Fibroblast of skin of right quadriceps (primary cell): ENCODE measurements at regions not wholly inside any gene's neighbourhood (a gene's known extent, or its start where the extent isn't known, plus 50 kb on each side); places are given as distances from the start of the nearest gene placed in this dataset.
"Not testable (repeated sequence)": the region's sequence is repeated elsewhere in the genome, so short reads cannot be mapped to it uniquely, and the experiment has no call there.

Experiments
- DNase-seq: peaks from one replicate; pipeline ENCODE4 v3.0.0-alpha.2; 2013

DNA sequence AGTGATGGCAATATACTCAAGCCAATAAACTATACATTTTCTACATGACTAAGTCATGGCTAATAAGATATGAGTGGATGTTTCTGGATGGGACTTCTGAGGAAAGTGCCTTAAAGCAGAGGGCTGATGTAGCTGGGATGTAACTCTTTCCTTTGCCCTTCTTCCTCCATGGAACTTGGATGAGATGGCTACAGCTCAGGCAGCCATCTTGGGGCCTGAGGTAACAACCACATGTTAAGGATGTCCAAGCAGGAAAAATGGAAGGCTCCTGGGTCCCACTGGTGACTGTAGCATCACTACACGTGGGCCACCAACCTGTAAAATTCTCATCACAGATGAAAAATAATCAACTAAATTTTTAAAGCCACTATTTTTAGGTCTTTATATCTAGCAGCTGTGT is 54.4 kb upstream of the GRIP1 start:
- no peak for DNase-seq

- DNase-seq, result no peak
Measured at GRCh38 chr12:66733839-66734238, 55.0 kb upstream of the GRIP1 start.

DNA sequence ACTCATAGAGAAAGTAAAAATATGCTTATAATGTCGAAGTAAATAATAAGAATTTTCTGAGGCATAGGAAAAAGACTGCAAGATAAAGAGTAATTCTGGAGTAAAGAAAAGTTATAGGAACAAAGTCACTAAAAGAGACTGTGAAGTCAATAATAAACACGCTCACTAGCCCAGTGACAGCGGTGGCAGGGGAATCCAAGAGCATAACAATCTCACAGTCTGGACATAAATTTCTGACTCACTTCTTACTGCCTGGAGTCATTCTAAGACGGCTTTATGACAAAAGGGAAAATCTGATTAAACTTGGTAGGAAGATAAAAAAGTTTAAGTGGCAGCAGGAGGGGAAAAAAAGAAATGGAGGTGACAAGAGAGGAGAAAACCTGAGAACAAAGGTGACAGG is 56.4 kb upstream of the GRIP1 start:
- DNase-seq, result no peak

GRCh38 chr12:66736931-66737330 is 58.1 kb upstream of the GRIP1 start:
- no peak for DNase-seq

DNA sequence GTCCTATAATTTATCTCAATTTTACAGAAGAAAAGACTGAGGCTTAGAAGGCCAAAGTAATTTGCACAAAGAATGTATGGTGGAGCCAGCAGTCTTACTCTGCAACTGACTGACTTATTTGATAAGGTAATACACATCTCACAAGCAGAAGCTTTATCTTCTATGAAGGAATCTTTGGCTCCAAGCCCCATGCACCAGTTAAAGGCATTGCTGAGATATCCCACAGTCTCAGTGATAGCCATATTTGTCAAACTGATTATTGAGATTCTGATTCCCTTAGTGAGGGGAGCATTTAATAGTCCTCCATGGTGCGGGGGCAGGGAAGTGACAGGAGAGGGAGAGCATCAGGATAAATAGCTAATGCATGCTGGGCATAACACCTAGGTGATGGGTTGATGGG is 60.4 kb upstream of the GRIP1 start:
- no peak for DNase-seq

DNA sequence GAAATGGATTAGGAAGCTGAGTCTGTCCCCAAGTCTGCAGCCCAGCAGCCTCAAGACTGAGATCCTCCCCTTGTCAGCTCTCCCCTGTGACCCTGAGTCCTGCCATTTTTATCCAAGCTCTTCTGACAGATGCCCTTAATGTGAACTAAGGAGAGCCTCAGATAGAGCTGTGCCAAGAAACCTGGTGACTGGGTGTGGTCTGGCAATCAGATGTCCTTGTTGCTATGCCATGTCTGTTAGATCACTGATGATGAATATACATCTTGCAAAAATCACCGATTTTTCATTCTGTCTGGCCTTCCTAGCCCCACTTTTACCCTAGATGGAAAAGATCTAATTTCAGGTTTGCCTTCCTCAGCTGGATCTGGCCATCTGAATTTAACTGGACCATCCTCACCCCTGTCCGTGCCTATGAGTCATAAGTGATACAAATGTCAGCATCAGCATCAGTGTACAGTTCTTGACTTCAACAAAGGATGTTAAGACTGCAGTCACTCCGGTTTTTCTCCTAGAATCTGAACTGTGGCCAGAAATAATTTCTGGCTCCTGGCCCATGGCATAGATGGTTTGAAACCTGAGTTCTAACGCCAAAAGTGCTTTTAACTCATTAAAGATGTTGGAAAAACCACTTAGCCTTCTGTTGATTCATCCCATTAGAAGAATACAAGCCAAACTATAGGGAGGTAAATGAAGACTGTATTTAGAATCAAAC is 61.2 kb upstream of the GRIP1 start:
- no peak for DNase-seq

DNA sequence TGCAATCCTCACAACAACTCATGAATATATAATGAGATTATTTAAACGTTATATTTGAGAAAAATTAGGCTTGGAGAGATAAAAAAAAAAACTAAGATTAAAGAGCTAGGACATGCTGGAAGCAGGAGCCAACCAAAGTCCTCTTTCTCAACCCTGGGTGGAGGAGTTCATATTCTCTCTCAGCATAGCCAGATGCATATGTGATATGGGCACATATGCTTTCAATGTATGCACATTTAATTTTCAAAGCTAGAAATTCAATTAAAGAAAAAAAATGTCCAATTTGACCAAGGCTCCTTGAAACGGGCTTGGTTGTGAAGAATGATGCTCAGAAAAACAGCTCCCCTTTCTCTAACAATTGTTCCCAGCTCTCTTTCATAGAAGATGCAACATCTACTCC is 61.9 kb upstream of the GRIP1 start:
- no peak for DNase-seq

- no peak for DNase-seq
Measured at GRCh38 chr12:66741919-66742318, 63.0 kb upstream of the GRIP1 start.

DNA sequence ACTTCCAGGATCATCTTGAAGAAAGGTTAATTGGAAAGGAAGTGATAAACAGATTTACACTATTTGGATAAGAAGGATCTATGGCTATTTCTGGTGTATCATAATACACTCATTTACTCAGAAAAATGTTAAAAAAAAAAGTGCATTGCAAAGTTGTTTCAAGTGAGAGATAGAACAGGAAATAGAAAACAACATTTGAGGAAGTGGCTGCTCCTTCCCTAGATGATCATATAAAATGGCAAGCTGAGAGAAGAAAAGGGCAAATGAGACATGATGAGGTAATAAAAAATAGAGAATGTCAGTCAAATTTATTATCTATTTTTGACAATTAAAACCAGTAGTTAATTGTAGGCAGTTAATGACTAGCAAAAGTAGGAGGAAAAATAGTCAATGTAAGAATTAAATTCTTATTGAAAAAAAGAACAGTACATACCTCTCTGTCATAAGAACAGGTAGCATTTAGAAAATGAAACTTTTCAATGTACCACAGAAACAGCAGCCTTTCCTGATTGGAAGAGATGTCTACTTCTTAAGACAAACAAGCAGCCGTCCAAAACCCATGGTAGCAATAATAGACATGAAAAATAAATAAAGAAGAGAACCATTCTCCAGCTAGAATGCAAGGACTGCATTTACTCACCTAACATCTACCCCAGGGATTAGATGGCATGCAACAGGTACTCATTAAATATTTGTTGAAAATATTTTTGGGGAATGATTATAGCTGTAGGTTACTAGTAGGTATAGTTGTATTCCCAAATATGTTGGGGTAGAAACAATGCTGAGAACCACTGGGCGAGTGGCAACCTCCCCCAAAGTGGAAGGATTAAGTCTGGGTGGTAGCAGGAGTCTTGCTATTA is 63.9 kb upstream of the GRIP1 start:
- DNase-seq, result no peak

- no peak for DNase-seq
Measured at GRCh38 chr12:66744461-66744860, 65.6 kb upstream of the GRIP1 start.

- no peak for DNase-seq
Measured at GRCh38 chr12:66744956-66745383, 66.1 kb upstream of the GRIP1 start.

DNA sequence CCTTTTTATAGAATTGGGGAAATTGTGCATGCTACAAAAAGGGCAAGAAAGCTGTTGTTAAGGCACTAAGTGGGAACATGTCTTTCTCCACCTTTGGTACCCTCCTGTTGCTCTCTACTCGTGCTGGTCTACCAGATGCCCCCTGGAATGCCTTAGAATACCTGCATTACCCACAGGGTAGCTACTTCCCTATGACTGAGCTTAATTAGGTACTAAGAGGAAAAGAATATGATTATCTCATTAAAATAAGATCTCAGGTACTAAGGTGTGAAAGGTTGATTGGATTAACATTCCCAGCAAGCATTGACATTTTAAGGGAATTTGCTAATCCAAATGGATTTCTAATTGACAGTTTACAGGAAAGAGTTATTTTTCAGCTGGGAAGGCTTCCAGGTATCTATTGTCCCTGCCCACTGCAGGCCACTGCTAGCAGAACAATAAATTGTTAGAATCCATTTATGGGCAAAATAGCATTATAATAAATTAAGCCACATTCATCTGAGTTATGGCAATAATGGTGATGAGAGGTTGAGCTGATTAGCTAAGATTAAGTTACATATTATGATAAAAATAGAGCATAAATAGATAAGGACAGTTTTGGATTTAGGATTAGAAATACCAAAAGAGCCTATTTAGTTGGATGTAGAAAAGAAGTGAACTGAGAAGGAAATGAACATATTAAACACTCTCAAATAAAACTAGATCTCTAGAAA is 67.8 kb upstream of the GRIP1 start:
- DNase-seq, result no peak

GRCh38 chr12:66751432-66752113 is 72.7 kb upstream of the GRIP1 start:
- DNase-seq, result no peak

- DNase-seq, result no peak
Measured at GRCh38 chr12:66753810-66754209, 74.9 kb upstream of the GRIP1 start.

- DNase-seq, result no peak
Measured at GRCh38 chr12:66755727-66756395, 77.0 kb upstream of the GRIP1 start.

DNA sequence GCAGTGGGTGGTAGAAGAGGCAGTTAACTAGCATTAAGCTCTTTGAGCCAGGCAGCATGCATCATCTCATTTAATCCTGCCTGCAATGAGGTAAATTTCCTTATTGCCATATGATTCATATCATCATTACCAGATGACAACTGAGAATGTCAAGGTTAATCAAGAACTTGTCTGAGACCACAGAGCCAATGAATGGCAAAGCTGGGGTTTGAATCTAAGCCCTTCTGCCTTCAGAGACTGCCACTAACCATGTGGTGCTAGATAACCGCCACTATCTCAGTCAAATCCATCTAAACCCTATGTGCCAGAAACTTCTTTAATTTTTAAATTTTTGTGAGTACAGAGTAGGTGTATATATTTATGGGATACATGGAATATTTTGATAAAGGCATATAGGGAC is 77.8 kb upstream of the GRIP1 start:
- DNase-seq, result no peak

DNA sequence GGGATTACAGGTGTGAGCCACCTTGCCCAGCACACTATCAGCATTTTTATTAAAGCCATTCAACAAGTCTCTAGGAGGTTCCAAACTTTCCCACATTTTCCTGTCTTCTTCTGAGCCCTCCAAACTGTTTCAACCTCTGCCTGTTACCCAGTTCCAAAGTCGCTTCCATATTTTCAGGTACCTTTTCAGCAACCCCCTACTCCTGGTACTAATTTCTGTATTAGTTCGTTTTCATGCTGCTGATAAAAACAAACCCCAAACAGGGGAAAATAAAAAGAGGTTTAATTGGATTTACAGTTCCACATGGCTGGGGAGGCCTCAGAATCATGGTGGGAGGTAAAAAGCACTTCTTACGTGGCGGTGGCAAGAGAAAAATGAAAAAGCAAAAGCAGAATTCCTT is 81.2 kb upstream of the GRIP1 start:
- DNase-seq, result not testable (repeated sequence)

DNA sequence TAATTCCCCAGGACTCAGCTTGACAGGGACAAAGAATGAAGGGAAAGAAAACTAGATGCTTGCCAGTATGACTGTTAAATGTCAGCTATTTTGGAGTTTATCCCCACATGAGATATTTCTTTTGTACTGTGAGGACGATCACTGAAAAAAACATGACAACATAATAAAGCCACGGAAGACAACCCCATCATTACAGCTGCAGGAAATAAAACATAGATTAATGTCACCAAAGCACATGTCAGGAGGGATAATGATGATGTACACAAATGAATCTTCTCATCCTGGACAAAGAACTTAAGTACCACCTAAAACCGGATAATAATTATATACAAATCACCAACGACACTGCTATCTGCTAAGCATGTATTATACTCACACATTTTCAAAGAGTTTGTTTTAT is 84.6 kb upstream of the GRIP1 start:
- DNase-seq, result no peak

DNA sequence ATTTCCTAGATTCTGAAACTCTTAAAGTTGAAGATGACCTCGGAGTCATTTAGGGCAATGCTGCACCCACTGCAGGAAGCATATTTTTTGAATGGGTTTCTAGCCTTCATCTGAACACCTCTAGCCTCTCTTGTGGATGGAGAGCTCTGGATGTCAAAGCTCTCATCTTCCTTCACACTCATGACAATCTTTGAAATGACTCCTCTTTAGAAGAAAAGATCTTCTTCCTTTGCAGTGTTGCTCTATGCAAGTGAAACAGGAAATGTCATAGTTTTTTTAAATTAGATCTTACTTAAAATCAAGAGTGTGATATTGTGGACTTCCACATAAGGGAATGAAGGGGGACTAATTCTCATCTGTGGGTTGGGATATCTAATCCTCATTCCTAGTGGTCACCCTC is 86.3 kb upstream of the GRIP1 start:
- no peak for DNase-seq

DNA sequence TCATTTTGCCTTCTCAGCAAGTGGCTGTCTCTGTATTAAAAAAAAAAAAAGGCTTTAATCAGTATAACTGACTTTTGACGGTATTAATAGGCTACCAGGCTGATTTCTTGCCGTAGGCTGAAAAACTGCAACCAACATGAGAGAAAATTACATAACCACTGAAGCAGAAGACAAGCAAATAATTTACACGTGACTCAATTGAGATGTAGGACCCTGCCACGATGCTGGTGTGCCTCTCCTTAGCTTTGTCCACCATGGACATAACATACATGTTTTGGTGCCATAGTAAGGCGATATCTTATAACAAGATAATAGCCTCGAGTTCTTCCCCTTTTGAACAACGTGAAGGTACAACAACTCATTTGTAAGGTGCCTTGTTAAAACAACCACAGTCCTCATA is 88.7 kb upstream of the GRIP1 start:
- no peak for DNase-seq

GRCh38 chr12:66768293-66768692 is 89.4 kb upstream of the GRIP1 start:
- no peak for DNase-seq

DNA sequence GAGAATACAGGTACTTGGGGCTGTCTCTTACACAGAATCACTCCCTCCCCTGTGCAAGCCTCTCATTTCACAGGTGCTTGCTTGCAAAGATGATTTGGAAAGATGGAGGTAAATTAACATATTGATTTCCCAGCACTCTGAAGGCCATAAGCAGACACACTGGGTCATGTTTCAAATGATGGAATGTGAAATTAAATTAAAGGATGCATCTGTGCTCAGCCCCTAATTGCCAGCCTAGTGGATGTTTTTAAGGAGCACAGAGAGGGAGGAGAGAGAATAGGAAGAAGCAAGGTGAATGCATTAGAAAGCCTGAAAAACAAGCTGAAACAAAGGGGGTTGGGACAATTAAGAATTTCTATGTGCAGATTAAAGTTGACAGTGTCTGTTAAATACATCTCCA is 96.1 kb upstream of the GRIP1 start:
- DNase-seq, result no peak

GRCh38 chr12:66775871-66776270 is 97.0 kb upstream of the GRIP1 start:
- no peak for DNase-seq
